Panc1 (cell line): ENCODE measurements at regions not wholly inside any gene's neighbourhood (a gene's known extent, or its start where the extent isn't known, plus 50 kb on each side); places are given as distances from the start of the nearest gene placed in this dataset.

ENCODE experiments used
- ATAC-seq: fragments of 200-7000 bp; cut with Tn5 transposase; 2 replicates; pipeline ENCODE4 v1.9.1; 2020; ENCODE audit warnings: mild to moderate bottlenecking, moderate library complexity
- BruUV-seq: library from RNA; stranded (reverse); fragments of 400-500 nt; replicated peaks from 2 replicates; lab custom pipeline; 2021; lab: Mats Ljungman, UMichigan
- CTCF ChIA-PET: fragments of 300-600 bp; sonication (Branson Sonifier 250); formaldehyde crosslinking; loops from one replicate; lab custom pipeline; 2022; ENCODE audit warnings: antibody characterized with exemption; lab: Charles Lee
- POLR2A ChIA-PET: fragments of 300-600 bp; sonication (Branson Sonifier 250); formaldehyde crosslinking; loops from one replicate; lab custom pipeline; 2022; ENCODE audit warnings: antibody characterized with exemption; lab: Charles Lee
- DNase-seq: peaks from one replicate; pipeline ENCODE4 v3.0.0-alpha.2; 2010; ENCODE audit warnings: low read depth, low spot score
- H3K27ac ChIP-seq: 2 replicates; pipeline ENCODE4 v1.5.1; 2011; ENCODE audit warnings: mild to moderate bottlenecking, low read length, inconsistent platforms
- H3K27me3 ChIP-seq: fragments of 200-500 bp; sonication (Bioruptor generic); 2 replicates; pipeline ENCODE4 v1.6.0; 2014; ENCODE audit warnings: low read length, inconsistent platforms; ENCODE audit not compliant: control insufficient read depth, insufficient read depth
- H3K36me3 ChIP-seq: fragments of 200-500 bp; sonication (Bioruptor generic); 2 replicates; pipeline ENCODE4 v1.5.1; 2014; ENCODE audit warnings: inconsistent platforms, mild to moderate bottlenecking, low read length, moderate library complexity; ENCODE audit not compliant: control insufficient read depth, insufficient read depth
- H3K4me1 ChIP-seq: 2 replicates; pipeline ENCODE4 v1.5.1; 2011; ENCODE audit warnings: inconsistent platforms, mild to moderate bottlenecking, low read length, moderate library complexity; ENCODE audit not compliant: control insufficient read depth, insufficient read depth
- H3K4me3 ChIP-seq, 2 experiments: 2 replicates each; pipeline ENCODE4 v1.5.1; 2011 to 2012; ENCODE audit warnings: low read depth in 2 of 2, low read length in 2 of 2, mild to moderate bottlenecking in 2 of 2, inconsistent platforms in 1 of 2, moderate library complexity in 1 of 2
- H3K9me3 ChIP-seq: fragments of 200-500 bp; sonication (Bioruptor generic); 2 replicates; pipeline ENCODE4 v1.5.1; 2014; ENCODE audit warnings: low read depth, mild to moderate bottlenecking, inconsistent platforms, low read length, moderate library complexity; ENCODE audit not compliant: control insufficient read depth, insufficient read depth
- POLR2AphosphoS5 ChIP-seq: IDR thresholded peaks from 2 replicates; pipeline ENCODE4 v1.6.1; 2012; ENCODE audit warnings: mild to moderate bottlenecking, low read depth, low read length, moderate library complexity
- TCF7L2 ChIP-seq: IDR thresholded peaks from 2 replicates; pipeline ENCODE4 v1.6.1; 2011; ENCODE audit warnings: mild to moderate bottlenecking, low read depth, low read length, inconsistent platforms
- in situ Hi-C: cut with HindIII; loops from 2 replicates; pipeline ENCODE4 v1.10.0; 2016; ENCODE audit warnings: low sequenced_read_pairs, low pct_unique_long_range_greater_than_20kb
- intact Hi-C: fragments of 100-400 bp; cut with micrococcal nuclease; formaldehyde crosslinking; loops from one replicate; pipeline ENCODE4 v1.10.0; 2022; ENCODE audit not compliant: unreplicated experiment
- TF ChIP-seq, protein P1 (sequence below), 2 experiments: IDR thresholded peaks; 2 replicates each; pipeline ENCODE4 v1.6.1; 2011 to 2012; ENCODE audit warnings: low read depth in 2 of 2, control low read depth in 1 of 2, low read length in 1 of 2, mild to moderate bottlenecking in 1 of 2, moderate library complexity in 1 of 2; ENCODE audit not compliant: insufficient read depth in 1 of 2
- TF ChIP-seq, protein P2 (sequence below): fragments of 450-650 bp; IDR thresholded peaks from 2 replicates; pipeline ENCODE4 v1.5.1; 2017; ENCODE audit warnings: mild to moderate bottlenecking

GRCh38 chr15:38053776-38054175 lies 119.3 kb downstream of the TMCO5A start:
- in situ Hi-C loops (no loop called here), intact Hi-C loops (no loop called here)
- Histone ChIP-seq H3K27ac (no peak overlapping the region), H3K36me3 (no peaks in the 10 kb centered on the region), H3K4me3 (no peak overlapping the region), H3K9me3 (no peaks in the 10 kb centered on the region), H3K27me3 (no peaks in the 10 kb centered on the region), H3K4me1 (no peaks in the 10 kb centered on the region)
- ATAC-seq (no peak), DNase-seq (no peak)
- ChIA-PET CTCF (no interaction called here), POLR2A (no interaction called here)
- BruUV-seq: no TSS peak
- TF ChIP-seq TCF7L2: no peak
- no peak for TF ChIP-seq POLR2AphosphoS5
- TF ChIP-seq, protein P1, sequence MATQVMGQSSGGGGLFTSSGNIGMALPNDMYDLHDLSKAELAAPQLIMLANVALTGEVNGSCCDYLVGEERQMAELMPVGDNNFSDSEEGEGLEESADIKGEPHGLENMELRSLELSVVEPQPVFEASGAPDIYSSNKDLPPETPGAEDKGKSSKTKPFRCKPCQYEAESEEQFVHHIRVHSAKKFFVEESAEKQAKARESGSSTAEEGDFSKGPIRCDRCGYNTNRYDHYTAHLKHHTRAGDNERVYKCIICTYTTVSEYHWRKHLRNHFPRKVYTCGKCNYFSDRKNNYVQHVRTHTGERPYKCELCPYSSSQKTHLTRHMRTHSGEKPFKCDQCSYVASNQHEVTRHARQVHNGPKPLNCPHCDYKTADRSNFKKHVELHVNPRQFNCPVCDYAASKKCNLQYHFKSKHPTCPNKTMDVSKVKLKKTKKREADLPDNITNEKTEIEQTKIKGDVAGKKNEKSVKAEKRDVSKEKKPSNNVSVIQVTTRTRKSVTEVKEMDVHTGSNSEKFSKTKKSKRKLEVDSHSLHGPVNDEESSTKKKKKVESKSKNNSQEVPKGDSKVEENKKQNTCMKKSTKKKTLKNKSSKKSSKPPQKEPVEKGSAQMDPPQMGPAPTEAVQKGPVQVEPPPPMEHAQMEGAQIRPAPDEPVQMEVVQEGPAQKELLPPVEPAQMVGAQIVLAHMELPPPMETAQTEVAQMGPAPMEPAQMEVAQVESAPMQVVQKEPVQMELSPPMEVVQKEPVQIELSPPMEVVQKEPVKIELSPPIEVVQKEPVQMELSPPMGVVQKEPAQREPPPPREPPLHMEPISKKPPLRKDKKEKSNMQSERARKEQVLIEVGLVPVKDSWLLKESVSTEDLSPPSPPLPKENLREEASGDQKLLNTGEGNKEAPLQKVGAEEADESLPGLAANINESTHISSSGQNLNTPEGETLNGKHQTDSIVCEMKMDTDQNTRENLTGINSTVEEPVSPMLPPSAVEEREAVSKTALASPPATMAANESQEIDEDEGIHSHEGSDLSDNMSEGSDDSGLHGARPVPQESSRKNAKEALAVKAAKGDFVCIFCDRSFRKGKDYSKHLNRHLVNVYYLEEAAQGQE (IDR thresholded peaks at IDR 0.05; ENCODE audit: insufficient read depth in 1 of 2, low read depth in 2 of 2, low read length in 1 of 2): no peak
- TF ChIP-seq, protein P2, sequence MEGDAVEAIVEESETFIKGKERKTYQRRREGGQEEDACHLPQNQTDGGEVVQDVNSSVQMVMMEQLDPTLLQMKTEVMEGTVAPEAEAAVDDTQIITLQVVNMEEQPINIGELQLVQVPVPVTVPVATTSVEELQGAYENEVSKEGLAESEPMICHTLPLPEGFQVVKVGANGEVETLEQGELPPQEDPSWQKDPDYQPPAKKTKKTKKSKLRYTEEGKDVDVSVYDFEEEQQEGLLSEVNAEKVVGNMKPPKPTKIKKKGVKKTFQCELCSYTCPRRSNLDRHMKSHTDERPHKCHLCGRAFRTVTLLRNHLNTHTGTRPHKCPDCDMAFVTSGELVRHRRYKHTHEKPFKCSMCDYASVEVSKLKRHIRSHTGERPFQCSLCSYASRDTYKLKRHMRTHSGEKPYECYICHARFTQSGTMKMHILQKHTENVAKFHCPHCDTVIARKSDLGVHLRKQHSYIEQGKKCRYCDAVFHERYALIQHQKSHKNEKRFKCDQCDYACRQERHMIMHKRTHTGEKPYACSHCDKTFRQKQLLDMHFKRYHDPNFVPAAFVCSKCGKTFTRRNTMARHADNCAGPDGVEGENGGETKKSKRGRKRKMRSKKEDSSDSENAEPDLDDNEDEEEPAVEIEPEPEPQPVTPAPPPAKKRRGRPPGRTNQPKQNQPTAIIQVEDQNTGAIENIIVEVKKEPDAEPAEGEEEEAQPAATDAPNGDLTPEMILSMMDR: no peak

DNA sequence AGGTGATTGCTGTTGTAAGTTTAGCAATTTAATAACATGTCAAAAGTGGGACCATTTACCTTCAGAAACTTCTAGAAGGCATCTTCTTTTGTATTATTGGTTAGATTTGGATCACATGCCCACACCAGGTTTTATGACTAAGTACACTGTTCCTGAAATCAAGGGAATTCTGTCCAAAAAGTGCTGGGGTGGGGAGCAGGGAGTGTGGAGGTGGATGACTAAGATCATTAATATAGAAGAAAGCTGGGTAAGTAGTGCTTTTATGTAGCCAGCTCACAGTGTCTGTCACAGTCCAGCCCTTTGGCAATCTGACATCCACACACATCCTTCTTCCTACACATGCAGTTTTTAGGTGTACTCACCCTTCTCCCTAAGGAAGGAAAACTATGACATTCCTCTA lies 120.0 kb downstream of the TMCO5A start:
- Histone ChIP-seq H3K4me3 (no peak overlapping the region), H3K4me1 (no peaks in the 10 kb centered on the region), H3K9me3 (no peaks in the 10 kb centered on the region), H3K27me3 (no peaks in the 10 kb centered on the region), H3K36me3 (no peaks in the 10 kb centered on the region), H3K27ac (no peak overlapping the region)
- in situ Hi-C loops: no loop called here
- intact Hi-C loops: no loop called here
- no TSS peak for BruUV-seq
- ChIA-PET CTCF (no interaction called here), POLR2A (no interaction called here)
- TF ChIP-seq POLR2AphosphoS5: no peak
- TF ChIP-seq, protein P1 (IDR thresholded peaks at IDR 0.05; ENCODE audit: insufficient read depth in 1 of 2, low read depth in 2 of 2, low read length in 1 of 2): no peak
- ATAC-seq (no peak), DNase-seq (no peak)
